ENCODE measurements at regions not wholly inside any gene's neighbourhood (a gene's known extent, or its start where the extent isn't known, plus 50 kb on each side); places are given as distances from the start of the nearest gene placed in this dataset.

- TF ChIP-seq CTCF (IDR thresholded peaks at IDR 0.05; ENCODE audit: low read depth, low read length), result no peak
- no peak for TF ChIP-seq EZH2phosphoT487 (IDR thresholded peaks at IDR 0.05; ENCODE audit: low read depth)
Measured at GRCh38 chr5:135271533-135272310, 127.3 kb downstream of the MACROH2A1 start.

Data from OCI-LY3 (cell line).